ENCODE measurements at regions not wholly inside any gene's neighbourhood (a gene's known extent, or its start where the extent isn't known, plus 50 kb on each side); places are given as distances from the start of the nearest gene placed in this dataset.
"Not testable (repeated sequence)": the region's sequence is repeated elsewhere in the genome, so short reads cannot be mapped to it uniquely, and the experiment has no call there.

GRCh38 chr5:118365718-118366117 lies 622.6 kb downstream of the DTWD2 start:
- no peak for DNase-seq

GRCh38 chr5:118354797-118355196 lies 633.5 kb downstream of the DTWD2 start:
- no peak for DNase-seq

GRCh38 chr5:118353970-118354369 lies 634.4 kb downstream of the DTWD2 start:
- DNase-seq, result no peak

- no peak for DNase-seq
These were observed 651.9 kb downstream of the DTWD2 start for GRCh38 chr5:118336468-118336867.

- DNase-seq, result no peak
These were observed 661.0 kb downstream of the DTWD2 start for GRCh38 chr5:118327389-118327788.

GRCh38 chr5:118326481-118327045 lies 661.8 kb downstream of the DTWD2 start:
- DNase-seq, result no peak

GRCh38 chr5:118325931-118326330 lies 662.4 kb downstream of the DTWD2 start:
- DNase-seq, result no peak

GRCh38 chr5:118323723-118324122 lies 664.6 kb downstream of the DTWD2 start:
- not testable (repeated sequence) for DNase-seq

- DNase-seq, result no peak
These were observed 667.3 kb downstream of the DTWD2 start for GRCh38 chr5:118321081-118321480.

- no peak for DNase-seq
These were observed 668.2 kb downstream of the DTWD2 start for GRCh38 chr5:118320121-118320520.

- no peak for DNase-seq
These were observed 673.4 kb downstream of the DTWD2 start for GRCh38 chr5:118314931-118315330.

- DNase-seq, result no peak
These were observed 677.1 kb downstream of the DTWD2 start for GRCh38 chr5:118311103-118311819.

- no peak for DNase-seq
These were observed 677.9 kb downstream of the DTWD2 start for GRCh38 chr5:118310401-118310800.

GRCh38 chr5:118303296-118303695 lies 685.1 kb downstream of the DTWD2 start:
- DNase-seq, result no peak

GRCh38 chr5:118302786-118303185 lies 685.6 kb downstream of the DTWD2 start:
- no peak for DNase-seq

GRCh38 chr5:118301696-118302095 lies 686.7 kb downstream of the DTWD2 start:
- DNase-seq, result no peak

- no peak for DNase-seq
These were observed 693.3 kb downstream of the DTWD2 start for GRCh38 chr5:118295045-118295444.

GRCh38 chr5:118293378-118293777 lies 695.0 kb downstream of the DTWD2 start:
- DNase-seq, result no peak

GRCh38 chr5:118290204-118290603 lies 698.1 kb downstream of the DTWD2 start:
- DNase-seq, result no peak

- DNase-seq, result not testable (repeated sequence)
These were observed 704.1 kb downstream of the DTWD2 start for GRCh38 chr5:118284230-118284629.

GRCh38 chr5:118282480-118283038 lies 705.8 kb downstream of the DTWD2 start:
- DNase-seq, result not testable (repeated sequence)

- DNase-seq, result no peak
These were observed 708.6 kb downstream of the DTWD2 start for GRCh38 chr5:118279540-118280294.

- DNase-seq, result no peak
These were observed 717.8 kb downstream of the DTWD2 start for GRCh38 chr5:118270526-118270925.

GRCh38 chr5:118258223-118258622 lies 730.1 kb downstream of the DTWD2 start:
- DNase-seq, result no peak
